Mononuclear cell (primary cell): ENCODE measurements at regions not wholly inside any gene's neighbourhood (a gene's known extent, or its start where the extent isn't known, plus 50 kb on each side); places are given as distances from the start of the nearest gene placed in this dataset.
"Not testable (repeated sequence)": the region's sequence is repeated elsewhere in the genome, so short reads cannot be mapped to it uniquely, and the experiment has no call there.

Experiments used
- H3K27me3 ChIP-seq: 2 replicates; pipeline ENCODE4 v1.6.0; 2011; ENCODE audit warnings: low read length, control low read depth; ENCODE audit not compliant: insufficient read depth
- H3K4me1 ChIP-seq: 2 replicates; pipeline ENCODE4 v1.5.1; 2011; ENCODE audit warnings: mild to moderate bottlenecking, low read length, control low read depth; ENCODE audit not compliant: insufficient read depth
- H3K4me3 ChIP-seq: 2 replicates; pipeline ENCODE4 v1.5.1; 2011; ENCODE audit warnings: mild to moderate bottlenecking, low read length, moderate library complexity
- H3K9me3 ChIP-seq: 2 replicates; pipeline ENCODE4 v1.5.1; 2011; ENCODE audit warnings: low read depth, mild to moderate bottlenecking, control low read depth, low read length

GRCh38 chr6:14397518-14397901, 279.9 kb downstream of the CD83 start:
- Histone ChIP-seq H3K4me1 (peaks cover 6% of the 10 kb centered on the region), H3K4me3 (no peak overlapping the region), H3K27me3 (no peaks in the 10 kb centered on the region), H3K9me3 (no peaks in the 10 kb centered on the region)

GRCh38 chr6:14398953-14399352, 281.4 kb downstream of the CD83 start:
- Histone ChIP-seq H3K4me3 (no peak overlapping the region), H3K9me3 (no peaks in the 10 kb centered on the region), H3K27me3 (no peaks in the 10 kb centered on the region), H3K4me1 (peaks cover 6% of the 10 kb centered on the region)

GRCh38 chr6:14399635-14400034, 282.1 kb downstream of the CD83 start:
- no peak overlapping the region for H3K4me3 ChIP-seq
- no peaks in the 10 kb centered on the region for H3K9me3 ChIP-seq
- peaks cover 6% of the 10 kb centered on the region for H3K4me1 ChIP-seq
- no peaks in the 10 kb centered on the region for H3K27me3 ChIP-seq

GRCh38 chr6:14401246-14401645, 283.7 kb downstream of the CD83 start:
- Histone ChIP-seq H3K4me1 (peaks cover 6% of the 10 kb centered on the region), H3K27me3 (no peaks in the 10 kb centered on the region), H3K9me3 (no peaks in the 10 kb centered on the region), H3K4me3 (no peak overlapping the region)

- Histone ChIP-seq H3K4me3 (no peak overlapping the region), H3K4me1 (no peaks in the 10 kb centered on the region), H3K27me3 (no peaks in the 10 kb centered on the region), H3K9me3 (no peaks in the 10 kb centered on the region)
Measured at GRCh38 chr6:14406614-14407331, 289.2 kb downstream of the CD83 start.

- Histone ChIP-seq H3K9me3 (no peaks in the 10 kb centered on the region), H3K27me3 (no peaks in the 10 kb centered on the region), H3K4me1 (no peaks in the 10 kb centered on the region), H3K4me3 (no peak overlapping the region)
Measured at GRCh38 chr6:14408446-14408845, 290.9 kb downstream of the CD83 start.

- no peaks in the 10 kb centered on the region for H3K27me3 ChIP-seq
- H3K4me3 ChIP-seq = no peak overlapping the region
- no peaks in the 10 kb centered on the region for H3K4me1 ChIP-seq
- H3K9me3 ChIP-seq = no peaks in the 10 kb centered on the region
Measured at GRCh38 chr6:14412026-14412425, 294.5 kb downstream of the CD83 start.

- no peaks in the 10 kb centered on the region for H3K9me3 ChIP-seq
Measured at GRCh38 chr6:14415452-14415851, 297.9 kb downstream of the CD83 start.

GRCh38 chr6:14417377-14417776, 299.8 kb downstream of the CD83 start:
- Histone ChIP-seq H3K9me3 (no peaks in the 10 kb centered on the region), H3K4me1 (no peaks in the 10 kb centered on the region), H3K4me3 (no peak overlapping the region), H3K27me3 (no peaks in the 10 kb centered on the region)

More at GRCh38 chr6:14415452-14415851, 297.9 kb downstream of the CD83 start:
- Histone ChIP-seq H3K27me3 (no peaks in the 10 kb centered on the region), H3K4me1 (no peaks in the 10 kb centered on the region), H3K4me3 (no peak overlapping the region)

GRCh38 chr6:14419224-14419623, 301.7 kb downstream of the CD83 start:
- not testable (repeated sequence) for H3K4me1 ChIP-seq, H3K4me3 ChIP-seq, H3K9me3 ChIP-seq

GRCh38 chr6:14422061-14422460, 304.5 kb downstream of the CD83 start:
- Histone ChIP-seq H3K9me3 (no peaks in the 10 kb centered on the region), H3K4me1 (no peaks in the 10 kb centered on the region), H3K4me3 (no peak overlapping the region), H3K27me3 (no peaks in the 10 kb centered on the region)

More at GRCh38 chr6:14419224-14419623, 301.7 kb downstream of the CD83 start:
- H3K27me3 ChIP-seq = not testable (repeated sequence)

GRCh38 chr6:14422917-14423316, 305.3 kb downstream of the CD83 start:
- no peaks in the 10 kb centered on the region for H3K9me3 ChIP-seq
- no peak overlapping the region for H3K4me3 ChIP-seq
- H3K4me1 ChIP-seq = peaks cover 3% of the 10 kb centered on the region
- H3K27me3 ChIP-seq = no peaks in the 10 kb centered on the region

- Histone ChIP-seq H3K4me3 (no peak overlapping the region), H3K27me3 (no peaks in the 10 kb centered on the region), H3K4me1 (peaks cover 4% of the 10 kb centered on the region), H3K9me3 (no peaks in the 10 kb centered on the region)
Measured at GRCh38 chr6:14423330-14423729, 305.8 kb downstream of the CD83 start.

- no peak overlapping the region for H3K4me3 ChIP-seq
- peaks cover 4% of the 10 kb centered on the region for H3K4me1 ChIP-seq
- H3K27me3 ChIP-seq = no peaks in the 10 kb centered on the region
- no peaks in the 10 kb centered on the region for H3K9me3 ChIP-seq
Measured at GRCh38 chr6:14423955-14424354, 306.4 kb downstream of the CD83 start.

GRCh38 chr6:14425805-14426204, 308.2 kb downstream of the CD83 start:
- Histone ChIP-seq H3K27me3 (no peaks in the 10 kb centered on the region), H3K4me3 (no peak overlapping the region), H3K9me3 (no peaks in the 10 kb centered on the region), H3K4me1 (peaks cover 4% of the 10 kb centered on the region)

- Histone ChIP-seq H3K4me3 (no peak overlapping the region), H3K27me3 (no peaks in the 10 kb centered on the region), H3K4me1 (peaks cover 4% of the 10 kb centered on the region), H3K9me3 (no peaks in the 10 kb centered on the region)
Measured at GRCh38 chr6:14426281-14426680, 308.7 kb downstream of the CD83 start.
